Testis (tissue), 2 donors: ENCODE measurements at regions not wholly inside any gene's neighbourhood (a gene's known extent, or its start where the extent isn't known, plus 50 kb on each side); places are given as distances from the start of the nearest gene placed in this dataset.

Experiments
- DNase-seq: peaks from one replicate; pipeline ENCODE4 v3.0.0-alpha.2; 2019
- H3K27ac ChIP-seq, 2 donors: fragments of 200-600 bp; sonication (generic); one replicate each; pipeline ENCODE4 v1.5.1; 2019
- H3K27me3 ChIP-seq: fragments of 200-600 bp; sonication (generic); one replicate; pipeline ENCODE4 v1.5.1; 2019
- H3K36me3 ChIP-seq: fragments of 200-600 bp; sonication (generic); one replicate; pipeline ENCODE4 v1.5.1; 2017; ENCODE audit warnings: low read depth; ENCODE audit errors: missing control alignments
- H3K4me1 ChIP-seq: fragments of 200-600 bp; sonication (generic); one replicate; pipeline ENCODE4 v1.5.1; 2019
- H3K4me3 ChIP-seq, 2 donors: fragments of 200-600 bp; sonication (generic); one replicate each; pipeline ENCODE4 v1.5.1; 2017 to 2019
- H3K9me3 ChIP-seq: fragments of 200-600 bp; sonication (generic); one replicate; pipeline ENCODE4 v1.5.1; 2017
- CTCF ChIP-seq, 3 experiments: fragments of 450-650 bp in 2 of 3; fragments of 200-600 bp in 1 of 3; sonication (generic) in 1 of 3; IDR thresholded peaks; one replicate each; pipeline ENCODE4 v1.5.1; 2016 to 2019; ENCODE audit warnings: antibody characterized with exemption in 3 of 3, mild to moderate bottlenecking in 2 of 3, moderate library complexity in 1 of 3
- POLR2A ChIP-seq: fragments of 450-650 bp; IDR thresholded peaks from one replicate; pipeline ENCODE4 v1.6.1; 2017; ENCODE audit warnings: antibody characterized with exemption, mild to moderate bottlenecking, moderate library complexity
- WGBS, 2 donors: methylation state at CpG; one replicate each; pipeline ENCODE4 v1.1.5; 2018; 5-methylcytosine and 5-hydroxymethylcytosine counted together
- intact Hi-C: fragments of 100-400 bp; cut with DNase I; formaldehyde crosslinking; loops from one replicate; pipeline ENCODE4 v1.15.1; 2023; ENCODE audit warnings: low total_unique reads

- Histone ChIP-seq H3K4me3 (no peak overlapping the region), H3K9me3 (no peaks in the 10 kb centered on the region), H3K27me3 (no peaks in the 10 kb centered on the region), H3K27ac (no peak overlapping the region), H3K4me1 (no peaks in the 10 kb centered on the region), H3K36me3 (no peaks in the 10 kb centered on the region)
- WGBS, 2 donors = 81 to 94% methylated on average over 3 to 4 of the region's 4 CpGs
- DNase-seq = no peak
- intact Hi-C loops = no loop called here
- TF ChIP-seq CTCF (IDR thresholded peaks at IDR 0.05) (no peak), POLR2A (no peak)
These were observed 212.3 kb upstream of the PMEPA1 start for GRCh38 chr20:57922083-57922482.

- DNase-seq = no peak
- no peak for TF ChIP-seq CTCF (IDR thresholded peaks at IDR 0.05)
- TF ChIP-seq POLR2A = no peak
- Histone ChIP-seq H3K9me3 (no peaks in the 10 kb centered on the region), H3K4me3 (no peak overlapping the region), H3K36me3 (no peaks in the 10 kb centered on the region), H3K27me3 (no peaks in the 10 kb centered on the region), H3K4me1 (no peaks in the 10 kb centered on the region), H3K27ac (no peak overlapping the region)
- WGBS, 2 donors = 79 to 90% methylated on average over 5 to 8 of the region's 8 CpGs
- intact Hi-C loops = no loop called here
These were observed 211.9 kb upstream of the PMEPA1 start for GRCh38 chr20:57921676-57922075.

GRCh38 chr20:57920971-57921370, 211.2 kb upstream of the PMEPA1 start:
- Histone ChIP-seq H3K4me3 (no peak overlapping the region), H3K27me3 (no peaks in the 10 kb centered on the region), H3K27ac (no peak overlapping the region), H3K4me1 (no peaks in the 10 kb centered on the region), H3K9me3 (no peaks in the 10 kb centered on the region), H3K36me3 (no peaks in the 10 kb centered on the region)
- no peak for TF ChIP-seq CTCF (IDR thresholded peaks at IDR 0.05)
- no peak for TF ChIP-seq POLR2A
- intact Hi-C loops = no loop called here
- WGBS, 2 donors = 89 to 94% methylated on average over 6 of the region's 6 CpGs
- no peak for DNase-seq

- H3K27ac ChIP-seq = no peak overlapping the region
- H3K9me3 ChIP-seq = no peaks in the 10 kb centered on the region
- WGBS, 2 donors = 82 to 87% methylated on average over 3 of the region's 3 CpGs
- no peak for TF ChIP-seq CTCF (IDR thresholded peaks at IDR 0.05)
- no peak for TF ChIP-seq POLR2A
- H3K4me1 ChIP-seq = no peaks in the 10 kb centered on the region
- no peak for DNase-seq
- H3K27me3 ChIP-seq = no peaks in the 10 kb centered on the region
- H3K4me3 ChIP-seq = no peak overlapping the region
- intact Hi-C loops = no loop called here
- no peaks in the 10 kb centered on the region for H3K36me3 ChIP-seq
These were observed 209.2 kb upstream of the PMEPA1 start for GRCh38 chr20:57919049-57919448.

- no peaks in the 10 kb centered on the region for H3K4me1 ChIP-seq
- TF ChIP-seq POLR2A = no peak
- no peak for TF ChIP-seq CTCF (IDR thresholded peaks at IDR 0.05)
- DNase-seq = no peak
- no peak overlapping the region for H3K27ac ChIP-seq
- H3K36me3 ChIP-seq = no peaks in the 10 kb centered on the region
- no peaks in the 10 kb centered on the region for H3K9me3 ChIP-seq
- WGBS, 2 donors = 95% methylated on average over 4 of the region's 4 CpGs
- H3K27me3 ChIP-seq = no peaks in the 10 kb centered on the region
- H3K4me3 ChIP-seq = no peak overlapping the region
- intact Hi-C loops = no loop called here
These were observed 208.7 kb upstream of the PMEPA1 start for GRCh38 chr20:57918551-57918950.
